ENCODE measurements at regions not wholly inside any gene's neighbourhood (a gene's known extent, or its start where the extent isn't known, plus 50 kb on each side); places are given as distances from the start of the nearest gene placed in this dataset.

GRCh38 chr2:77910136-77910535 is 388.0 kb upstream of the LRRTM4 start:
- Histone ChIP-seq H4K20me1 (ENCODE audit: insufficient read depth, low read length) (no peaks in the 10 kb centered on the region), H3K27ac (ENCODE audit: low read depth, low read length) (no peak overlapping the region), H3K36me3 (ENCODE audit: insufficient read depth, low read length) (no peaks in the 10 kb centered on the region), H3K27me3 (ENCODE audit: insufficient read depth, low read length) (no peaks in the 10 kb centered on the region), H3K79me2 (ENCODE audit: insufficient read depth, low read length) (no peaks in the 10 kb centered on the region), H3K4me2 (ENCODE audit: insufficient read depth, low read length) (no peak overlapping the region), H3K4me1 (ENCODE audit: insufficient read depth, low read length) (no peaks in the 10 kb centered on the region), H3K9me3 (ENCODE audit: low read depth, low read length) (peaks cover under 1% of the 10 kb centered on the region), H2AFZ (ENCODE audit: low read length) (no peak overlapping the region), H3K4me3 (ENCODE audit: insufficient read depth, low read length) (no peak overlapping the region)
- no peak for DNase-seq (ENCODE audit: insufficient read length, low spot score, missing footprints)
- no peak for TF ChIP-seq CTCF (IDR thresholded peaks at IDR 0.05; ENCODE audit: extremely low read depth, low read depth, low read length)

- Histone ChIP-seq H3K27me3 (ENCODE audit: insufficient read depth, low read length) (no peaks in the 10 kb centered on the region), H4K20me1 (ENCODE audit: insufficient read depth, low read length) (no peaks in the 10 kb centered on the region), H3K27ac (ENCODE audit: low read depth, low read length) (no peak overlapping the region), H3K36me3 (ENCODE audit: insufficient read depth, low read length) (no peaks in the 10 kb centered on the region), H3K9me3 (ENCODE audit: low read depth, low read length) (no peaks in the 10 kb centered on the region), H3K4me3 (ENCODE audit: insufficient read depth, low read length) (no peak overlapping the region), H2AFZ (ENCODE audit: low read length) (no peak overlapping the region), H3K4me1 (ENCODE audit: insufficient read depth, low read length) (no peaks in the 10 kb centered on the region), H3K4me2 (ENCODE audit: insufficient read depth, low read length) (no peak overlapping the region), H3K79me2 (ENCODE audit: insufficient read depth, low read length) (no peaks in the 10 kb centered on the region)
- DNase-seq (ENCODE audit: insufficient read length, low spot score, missing footprints), result no peak
- TF ChIP-seq CTCF (IDR thresholded peaks at IDR 0.05; ENCODE audit: extremely low read depth, low read depth, low read length), result no peak
Observed at GRCh38 chr2:77920838-77921366, 398.7 kb upstream of the LRRTM4 start.

DNA sequence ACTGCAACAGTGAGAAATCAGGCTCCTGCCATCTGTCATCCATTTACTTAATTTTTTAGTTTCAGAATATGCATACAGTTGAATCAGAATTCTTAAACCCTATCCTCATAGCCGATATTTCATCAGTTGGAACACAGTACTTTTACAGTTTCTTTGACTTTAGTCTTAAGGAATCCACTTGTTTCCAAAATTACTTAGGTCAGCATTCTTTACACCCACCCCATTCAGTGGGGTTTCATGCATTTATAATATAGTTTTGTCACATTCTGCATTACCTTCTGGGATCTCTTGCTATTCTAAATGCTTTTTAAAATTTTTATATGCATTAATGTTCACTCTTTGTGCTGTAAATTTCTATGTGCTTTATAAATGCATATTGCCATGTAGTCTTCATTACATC is 400.4 kb upstream of the LRRTM4 start:
- no peak overlapping the region for H3K4me2 ChIP-seq (ENCODE audit: insufficient read depth, low read length)
- H4K20me1 ChIP-seq (ENCODE audit: insufficient read depth, low read length), result no peaks in the 10 kb centered on the region
- no peaks in the 10 kb centered on the region for H3K4me1 ChIP-seq (ENCODE audit: insufficient read depth, low read length)
- no peaks in the 10 kb centered on the region for H3K36me3 ChIP-seq (ENCODE audit: insufficient read depth, low read length)
- no peak overlapping the region for H3K27ac ChIP-seq (ENCODE audit: low read depth, low read length)
- TF ChIP-seq CTCF (IDR thresholded peaks at IDR 0.05; ENCODE audit: extremely low read depth, low read depth, low read length), result no peak
- no peak overlapping the region for H3K4me3 ChIP-seq (ENCODE audit: insufficient read depth, low read length)
- no peaks in the 10 kb centered on the region for H3K79me2 ChIP-seq (ENCODE audit: insufficient read depth, low read length)
- DNase-seq (ENCODE audit: insufficient read length, low spot score, missing footprints), result no peak
- H3K27me3 ChIP-seq (ENCODE audit: insufficient read depth, low read length), result no peaks in the 10 kb centered on the region
- H2AFZ ChIP-seq (ENCODE audit: low read length), result no peak overlapping the region
- no peaks in the 10 kb centered on the region for H3K9me3 ChIP-seq (ENCODE audit: low read depth, low read length)

DNA sequence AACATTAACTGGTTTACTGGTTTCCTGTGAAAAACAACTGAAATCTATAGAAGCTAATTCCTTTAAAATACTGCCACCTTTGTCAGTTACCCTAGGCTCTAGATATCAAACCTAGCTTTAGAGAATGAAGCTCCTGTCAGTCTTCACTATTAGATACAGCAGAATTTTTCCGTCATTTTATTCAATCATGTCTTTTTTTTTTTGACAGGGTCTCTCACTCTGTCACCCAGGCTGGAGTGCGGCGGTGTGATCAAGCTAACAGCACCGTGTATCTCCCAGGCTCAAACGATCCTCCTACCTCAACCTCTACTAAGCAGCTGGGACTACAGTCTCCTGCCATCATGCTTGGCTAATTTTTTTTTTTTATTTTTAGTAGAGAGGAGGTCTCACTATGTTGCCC is 415.2 kb upstream of the LRRTM4 start:
- no peak overlapping the region for H3K27ac ChIP-seq (ENCODE audit: low read depth, low read length)
- H3K36me3 ChIP-seq (ENCODE audit: insufficient read depth, low read length), result no peaks in the 10 kb centered on the region
- no peak for DNase-seq (ENCODE audit: insufficient read length, low spot score, missing footprints)
- no peaks in the 10 kb centered on the region for H3K4me1 ChIP-seq (ENCODE audit: insufficient read depth, low read length)
- H3K27me3 ChIP-seq (ENCODE audit: insufficient read depth, low read length), result no peaks in the 10 kb centered on the region
- no peak for TF ChIP-seq CTCF (IDR thresholded peaks at IDR 0.05; ENCODE audit: extremely low read depth, low read depth, low read length)
- H3K4me3 ChIP-seq (ENCODE audit: insufficient read depth, low read length), result no peak overlapping the region
- no peak overlapping the region for H2AFZ ChIP-seq (ENCODE audit: low read length)
- H4K20me1 ChIP-seq (ENCODE audit: insufficient read depth, low read length), result no peaks in the 10 kb centered on the region
- no peak overlapping the region for H3K4me2 ChIP-seq (ENCODE audit: insufficient read depth, low read length)
- H3K9me3 ChIP-seq (ENCODE audit: low read depth, low read length), result no peaks in the 10 kb centered on the region
- no peaks in the 10 kb centered on the region for H3K79me2 ChIP-seq (ENCODE audit: insufficient read depth, low read length)
